ENCODE measurements at regions not wholly inside any gene's neighbourhood (a gene's known extent, or its start where the extent isn't known, plus 50 kb on each side); places are given as distances from the start of the nearest gene placed in this dataset.

- DNase-seq (ENCODE audit: low read depth in 2 of 2) = no peak
Measured at GRCh38 chr13:27367570-27367969, 56.8 kb upstream of the GTF3A start.

GRCh38 chr13:27370305-27370872, 54.0 kb upstream of the GTF3A start:
- no peak for DNase-seq (ENCODE audit: low read depth in 2 of 2)

GRCh38 chr13:27371932-27372331, 52.5 kb upstream of the GTF3A start:
- DNase-seq (ENCODE audit: low read depth in 2 of 2) = no peak

GRCh38 chr13:27372896-27373295, 51.5 kb upstream of the GTF3A start:
- DNase-seq (ENCODE audit: low read depth in 2 of 2) = no peak

- no peak for DNase-seq (ENCODE audit: low read depth in 2 of 2)
Measured at GRCh38 chr13:27374126-27374613, 50.2 kb upstream of the GTF3A start.

All from stimulated activated CD4-positive, alpha-beta T cell treated with anti-CD3 and anti-CD28 coated beads, Interleukin-12 subunit alpha, Interleukin-12 subunit beta, amount 100 ng/mL, for 24 hours (primary cell).